A549 (cell line): ENCODE measurements at regions not wholly inside any gene's neighbourhood (a gene's known extent, or its start where the extent isn't known, plus 50 kb on each side); places are given as distances from the start of the nearest gene placed in this dataset.

Experiments
- ATAC-seq, 2 experiments: fragments of 200-7000 bp in 1 of 2; fragments of >200 bp in 1 of 2; cut with Nextera tagmentation in 1 of 2; cut with Tn5 transposase in 1 of 2; 3 replicates each; pipeline versions ENCODE4 v1.8.0 to v1.9.1; 2018 to 2020; ENCODE audit warnings: mild to moderate bottlenecking in 1 of 2, moderate library complexity in 1 of 2
- CTCF ChIA-PET: fragments of 300-600 bp; sonication (Branson Sonifier 250); formaldehyde crosslinking; extraction: SDS; loops from one replicate; lab custom pipeline; 2021; ENCODE audit warnings: antibody characterized with exemption, inconsistent platforms; lab: Yijun Ruan, JAX
- POLR2A ChIA-PET: fragments of 350-600 bp; formaldehyde crosslinking; extraction: SDS; loops from one replicate; lab custom pipeline; 2021; ENCODE audit warnings: antibody characterized with exemption, inconsistent platforms; lab: Yijun Ruan, JAX
- DNase-seq, 2 experiments: peaks; one replicate each; pipeline versions ENCODE4 v3.0.0 to v3.0.0-alpha.2; 2011 to 2016; ENCODE audit warnings: low read depth in 1 of 2, low spot score in 1 of 2
- FAIRE-seq: peaks from 2 replicates; lab custom pipeline; 2011; peaks lifted over from hg19 to GRCh38; lab: Jason Lieb, UNC
- H3K27ac ChIP-seq, 2 experiments: fragments of >200 bp; sonication (Bioruptor Twin); formaldehyde crosslinking; 3 replicates each; pipeline ENCODE4 v1.5.1; 2016 to 2017
- H3K4me1 ChIP-seq: fragments of >200 bp; sonication (Bioruptor Twin); formaldehyde crosslinking; 3 replicates; pipeline ENCODE4 v1.6.1; 2016
- H3K4me2 ChIP-seq: fragments of >200 bp; sonication (Bioruptor Twin); formaldehyde crosslinking; 3 replicates; pipeline ENCODE4 v1.6.1; 2016
- H3K4me3 ChIP-seq: fragments of >200 bp; sonication (Bioruptor Twin); formaldehyde crosslinking; 3 replicates; pipeline ENCODE4 v1.5.1; 2016
- H3K9me3 ChIP-seq: fragments of >200 bp; sonication (Bioruptor Twin); formaldehyde crosslinking; 3 replicates; pipeline ENCODE4 v1.6.1; 2016
- EHMT2 ChIP-seq: fragments of 200-600 bp; sonication (generic); IDR thresholded peaks from 2 replicates; pipeline ENCODE4 v1.6.1; 2016; ENCODE audit warnings: antibody characterized with exemption, low read depth, mild to moderate bottlenecking, moderate library complexity
- FOSB ChIP-seq: fragments of 250-450 bp; sonication (Bioruptor Pico); IDR thresholded peaks from 2 replicates; pipeline ENCODE4 v1.5.0; 2020; ENCODE audit warnings: mild to moderate bottlenecking, moderate library complexity
- FOSL2 ChIP-seq, 2 experiments: fragments of 450-650 bp in 1 of 2; fragments of >200 bp in 1 of 2; sonication (Bioruptor Twin) in 1 of 2; formaldehyde crosslinking; IDR thresholded peaks; 2 replicates each; pipeline versions ENCODE4 v1.5.0 to v1.6.1; 2016 to 2020; ENCODE audit warnings: mild to moderate bottlenecking in 1 of 2, moderate library complexity in 1 of 2
- HES2 ChIP-seq: fragments of >200 bp; sonication (Bioruptor Twin); formaldehyde crosslinking; IDR thresholded peaks from 2 replicates; pipeline ENCODE4 v1.6.1; 2016
- HMGXB4 ChIP-seq: fragments of 250-450 bp; sonication (Bioruptor Pico); IDR thresholded peaks from 2 replicates; pipeline ENCODE4 v1.5.0; 2021; ENCODE audit warnings: mild to moderate bottlenecking, moderate library complexity, borderline replicate concordance
- HOXB5 ChIP-seq: fragments of 250-450 bp; sonication (Bioruptor Pico); IDR thresholded peaks from 2 replicates; pipeline ENCODE4 v1.5.0; 2020; ENCODE audit warnings: mild to moderate bottlenecking, moderate library complexity
- KDM1A ChIP-seq: fragments of 200-600 bp; sonication (generic); IDR thresholded peaks from 2 replicates; pipeline ENCODE4 v1.6.1; 2016; ENCODE audit warnings: low read depth, mild to moderate bottlenecking
- MAX ChIP-seq: IDR thresholded peaks from 2 replicates; pipeline ENCODE4 v1.6.1; 2012
- NPAS2 ChIP-seq: fragments of 250-450 bp; sonication (Bioruptor Pico); IDR thresholded peaks from 2 replicates; pipeline ENCODE4 v1.8.0; 2022; ENCODE audit warnings: mild to moderate bottlenecking, moderate library complexity, borderline replicate concordance
- NR3C1 ChIP-seq: fragments of >200 bp; sonication (Bioruptor Twin); formaldehyde crosslinking; IDR thresholded peaks from 3 replicates; pipeline ENCODE4 v1.6.1; 2017
- RAD21 ChIP-seq, 2 experiments: fragments of >200 bp in 1 of 2; sonication (Bioruptor Twin) in 1 of 2; formaldehyde crosslinking in 1 of 2; IDR thresholded peaks in 1 of 2; conservative IDR thresholded peaks in 1 of 2; 2 replicates in 1 of 2; 3 replicates in 1 of 2; pipeline ENCODE4 v1.6.1; 2012 to 2018; ENCODE audit warnings: inconsistent platforms in 1 of 2
- RNF2 ChIP-seq: fragments of 200-600 bp; sonication (generic); IDR thresholded peaks from 2 replicates; pipeline ENCODE4 v1.6.1; 2016; ENCODE audit warnings: low read depth, mild to moderate bottlenecking, antibody characterized with exemption, moderate library complexity, borderline replicate concordance
- TFCP2L1 ChIP-seq: fragments of 250-450 bp; sonication (Bioruptor Pico); IDR thresholded peaks from 2 replicates; pipeline ENCODE4 v1.5.0; 2021; ENCODE audit warnings: mild to moderate bottlenecking
- WGBS: methylation state at CpG from one replicate; pipeline ENCODE4 v1.1.6; 2017; ENCODE audit errors: missing lambda C conversion rate; 5-methylcytosine and 5-hydroxymethylcytosine counted together
- TF ChIP-seq, protein P1 (sequence below): fragments of 200-600 bp; sonication (generic); IDR thresholded peaks from 2 replicates; pipeline ENCODE4 v1.6.1; 2016; ENCODE audit warnings: antibody characterized with exemption, mild to moderate bottlenecking, moderate library complexity

GRCh38 chr6:168184701-168185100 is 105.7 kb upstream of the FRMD1 start:
- Histone ChIP-seq H3K27ac (no peak overlapping the region), H3K4me1 (no peaks in the 10 kb centered on the region), H3K9me3 (no peaks in the 10 kb centered on the region), H3K4me2 (no peak overlapping the region), H3K4me3 (no peak overlapping the region)
- ChIA-PET POLR2A (no interaction called here), CTCF (no interaction called here)
- DNase-seq: no peak
- FAIRE-seq: no peak
- TF ChIP-seq MAX: no peak
- no peak for TF ChIP-seq EHMT2
- no peak for TF ChIP-seq RNF2
- no peak for TF ChIP-seq RAD21 (conservative IDR thresholded peaks at IDR 0.05 in 1 of 2, IDR thresholded peaks at IDR 0.05 in 1 of 2)
- 61% methylated on average over 3 of the region's 5 CpGs for WGBS
- no peak for ATAC-seq

DNA sequence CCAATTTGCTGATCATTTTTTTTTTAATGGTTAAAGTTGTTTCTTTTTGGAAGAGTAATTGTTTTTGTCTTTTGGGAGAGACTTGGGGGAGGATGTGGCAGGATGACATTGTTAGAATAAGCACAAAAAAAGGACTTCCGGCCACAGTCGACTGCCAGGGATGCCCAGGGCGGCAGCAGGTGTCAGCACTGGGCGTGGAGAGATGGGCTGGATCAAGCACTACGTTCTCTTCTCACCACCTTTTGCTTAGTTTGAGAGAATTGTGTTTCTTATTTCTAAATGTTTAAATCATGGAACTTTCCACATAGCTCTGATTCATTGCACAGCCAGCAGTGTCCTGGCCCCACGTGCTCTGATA is 104.6 kb upstream of the FRMD1 start:
- H3K27ac ChIP-seq: no peak overlapping the region
- no peaks in the 10 kb centered on the region for H3K9me3 ChIP-seq
- no peak for ATAC-seq
- FAIRE-seq: no peak
- 89% methylated on average over 5 of the region's 6 CpGs for WGBS
- POLR2A ChIA-PET: no interaction called here
- no peak overlapping the region for H3K4me3 ChIP-seq
- no peaks in the 10 kb centered on the region for H3K4me1 ChIP-seq
- no peak for TF ChIP-seq HMGXB4 (CRISPR knock-in tag)
- TF ChIP-seq NPAS2 (CRISPR knock-in tag): no peak
- TF ChIP-seq TFCP2L1 (CRISPR knock-in tag): no peak
- TF ChIP-seq KDM1A: no peak
- no peak for TF ChIP-seq HES2
- no peak for TF ChIP-seq HOXB5
- no peak for DNase-seq
- CTCF ChIA-PET: interaction anchor here (0.6 kb wide), 1 partner anchor 652 kb away, joined by 3 read pairs; no protein-coding TSS in a partner anchor
- no peak overlapping the region for H3K4me2 ChIP-seq

DNA sequence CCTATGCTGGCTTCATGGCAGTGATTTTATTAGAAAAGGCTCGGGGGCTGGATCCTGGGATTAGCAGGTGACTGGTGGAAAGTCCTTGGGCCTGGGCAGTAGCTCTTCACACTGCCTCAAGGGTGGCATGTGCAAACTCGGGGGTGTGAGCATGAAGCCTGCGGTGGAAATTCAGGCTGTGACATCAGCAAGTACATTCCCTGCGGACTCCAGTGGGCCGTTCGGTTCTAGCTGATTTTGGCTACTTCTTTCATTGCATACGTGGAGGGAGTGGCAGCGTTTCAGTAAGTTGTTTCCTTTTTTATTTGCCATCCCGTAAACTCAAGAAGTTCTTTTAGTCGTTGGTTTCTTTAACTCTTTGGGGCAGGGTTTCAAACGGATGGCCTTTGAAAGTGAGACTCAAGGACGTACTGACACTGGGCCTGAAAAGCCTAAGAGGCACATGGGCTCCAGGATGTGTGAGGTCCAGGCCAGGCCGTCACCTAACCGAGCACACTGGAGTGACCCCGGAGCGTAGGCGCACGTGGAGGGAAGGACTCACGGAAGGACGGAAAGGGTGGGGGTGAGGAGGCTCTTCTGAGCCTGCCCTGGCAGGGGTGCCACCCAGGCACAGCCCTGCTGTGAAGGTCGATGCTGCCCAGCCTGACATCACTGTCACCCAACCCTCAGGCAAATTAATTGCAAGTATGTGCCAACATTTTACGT is 104.0 kb upstream of the FRMD1 start:
- FAIRE-seq: no peak
- POLR2A ChIA-PET: no interaction called here

More for the DNA sequence above, 104.0 kb upstream of the FRMD1 start:
- no peaks in the 10 kb centered on the region for H3K4me1 ChIP-seq
- ATAC-seq: no peak
- TF ChIP-seq FOSL2 (IDR thresholded peaks at IDR 0.05) (no peak), FOSL2 (CRISPR knock-in tag; IDR thresholded peaks at IDR 0.05) (no peak), NR3C1 (no peak), TFCP2L1 (CRISPR knock-in tag) (no peak), RNF2 (no peak), FOSB (CRISPR knock-in tag) (no peak)
- TF ChIP-seq, protein P1, sequence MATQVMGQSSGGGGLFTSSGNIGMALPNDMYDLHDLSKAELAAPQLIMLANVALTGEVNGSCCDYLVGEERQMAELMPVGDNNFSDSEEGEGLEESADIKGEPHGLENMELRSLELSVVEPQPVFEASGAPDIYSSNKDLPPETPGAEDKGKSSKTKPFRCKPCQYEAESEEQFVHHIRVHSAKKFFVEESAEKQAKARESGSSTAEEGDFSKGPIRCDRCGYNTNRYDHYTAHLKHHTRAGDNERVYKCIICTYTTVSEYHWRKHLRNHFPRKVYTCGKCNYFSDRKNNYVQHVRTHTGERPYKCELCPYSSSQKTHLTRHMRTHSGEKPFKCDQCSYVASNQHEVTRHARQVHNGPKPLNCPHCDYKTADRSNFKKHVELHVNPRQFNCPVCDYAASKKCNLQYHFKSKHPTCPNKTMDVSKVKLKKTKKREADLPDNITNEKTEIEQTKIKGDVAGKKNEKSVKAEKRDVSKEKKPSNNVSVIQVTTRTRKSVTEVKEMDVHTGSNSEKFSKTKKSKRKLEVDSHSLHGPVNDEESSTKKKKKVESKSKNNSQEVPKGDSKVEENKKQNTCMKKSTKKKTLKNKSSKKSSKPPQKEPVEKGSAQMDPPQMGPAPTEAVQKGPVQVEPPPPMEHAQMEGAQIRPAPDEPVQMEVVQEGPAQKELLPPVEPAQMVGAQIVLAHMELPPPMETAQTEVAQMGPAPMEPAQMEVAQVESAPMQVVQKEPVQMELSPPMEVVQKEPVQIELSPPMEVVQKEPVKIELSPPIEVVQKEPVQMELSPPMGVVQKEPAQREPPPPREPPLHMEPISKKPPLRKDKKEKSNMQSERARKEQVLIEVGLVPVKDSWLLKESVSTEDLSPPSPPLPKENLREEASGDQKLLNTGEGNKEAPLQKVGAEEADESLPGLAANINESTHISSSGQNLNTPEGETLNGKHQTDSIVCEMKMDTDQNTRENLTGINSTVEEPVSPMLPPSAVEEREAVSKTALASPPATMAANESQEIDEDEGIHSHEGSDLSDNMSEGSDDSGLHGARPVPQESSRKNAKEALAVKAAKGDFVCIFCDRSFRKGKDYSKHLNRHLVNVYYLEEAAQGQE: no peak
- no peak overlapping the region for H3K4me3 ChIP-seq
- DNase-seq: no peak
- no peak overlapping the region for H3K4me2 ChIP-seq
- no peak overlapping the region for H3K27ac ChIP-seq
- H3K9me3 ChIP-seq: no peaks in the 10 kb centered on the region
- CTCF ChIA-PET: no interaction called here
- WGBS: 82% methylated on average over 21 of the region's 22 CpGs
